ENCODE measurements at regions not wholly inside any gene's neighbourhood (a gene's known extent, or its start where the extent isn't known, plus 50 kb on each side); places are given as distances from the start of the nearest gene placed in this dataset.

GRCh38 chr9:115867326-115867725 lies 286.3 kb upstream of the PAPPA start:
- TF ChIP-seq CTCF (optimal IDR thresholded peaks at IDR 0.05 in 1 of 3, IDR thresholded peaks at IDR 0.05 in 1 of 3, conservative IDR thresholded peaks at IDR 0.05 in 1 of 3; ENCODE audit: extremely low read depth in 1 of 3, insufficient read depth in 2 of 3, low read length in 3 of 3), result no peak
- no peak for TF ChIP-seq EZH2 (IDR thresholded peaks at IDR 0.05; ENCODE audit: low read length)
